H9 (cell line): ENCODE measurements at regions not wholly inside any gene's neighbourhood (a gene's known extent, or its start where the extent isn't known, plus 50 kb on each side); places are given as distances from the start of the nearest gene placed in this dataset.

ENCODE experiments used
- DNase-seq: peaks from one replicate; pipeline ENCODE4 v3.0.0-alpha.2; 2017
- H2AFZ ChIP-seq: one replicate; pipeline ENCODE4 v1.6.1; 2013; ENCODE audit warnings: mild to moderate bottlenecking, low read length, control low read depth, moderate library complexity
- H2AK5ac ChIP-seq: 2 replicates; pipeline ENCODE4 v1.6.1; 2013; ENCODE audit warnings: low read length, control low read depth, mixed read lengths; ENCODE audit not compliant: insufficient read length
- H2BK120ac ChIP-seq: one replicate; pipeline ENCODE4 v1.6.1; 2013; ENCODE audit warnings: low read depth, mild to moderate bottlenecking, low read length, control low read depth, inconsistent platforms; ENCODE audit not compliant: poor library complexity, severe bottlenecking
- H2BK12ac ChIP-seq: 2 replicates; pipeline ENCODE4 v1.6.1; 2013; ENCODE audit warnings: low read length, control low read depth, mixed read lengths, low read depth; ENCODE audit not compliant: insufficient read length
- H2BK15ac ChIP-seq: 2 replicates; pipeline ENCODE4 v1.6.1; 2013; ENCODE audit warnings: low read depth, low read length, control low read depth
- H2BK20ac ChIP-seq: one replicate; pipeline ENCODE4 v1.6.1; 2013; ENCODE audit warnings: low read depth, mild to moderate bottlenecking, low read length, control low read depth, inconsistent platforms; ENCODE audit not compliant: poor library complexity, severe bottlenecking
- H2BK5ac ChIP-seq: 2 replicates; pipeline ENCODE4 v1.6.1; 2013; ENCODE audit warnings: low read length, control low read depth, mixed read lengths; ENCODE audit not compliant: insufficient read length
- H3K14ac ChIP-seq: 2 replicates; pipeline ENCODE4 v1.6.1; 2013; ENCODE audit warnings: low read length, control low read depth; ENCODE audit not compliant: insufficient read depth
- H3K18ac ChIP-seq: 2 replicates; pipeline ENCODE4 v1.6.1; 2013; ENCODE audit warnings: low read depth, mild to moderate bottlenecking, mixed read lengths, low read length, control low read depth; ENCODE audit not compliant: insufficient read length
- H3K23ac ChIP-seq: 2 replicates; pipeline ENCODE4 v1.6.1; 2013; ENCODE audit warnings: low read length, control low read depth, mixed read lengths, low read depth; ENCODE audit not compliant: insufficient read length
- H3K23me2 ChIP-seq: 2 replicates; pipeline ENCODE4 v1.6.1; 2013; ENCODE audit warnings: low read depth, mild to moderate bottlenecking, mixed read lengths, low read length, control low read depth; ENCODE audit not compliant: insufficient read length, poor library complexity, severe bottlenecking
- H3K27ac ChIP-seq: 2 replicates; pipeline ENCODE4 v1.5.1; 2013; ENCODE audit warnings: low read length, control low read depth, mixed read lengths, low read depth; ENCODE audit not compliant: insufficient read length
- H3K27me3 ChIP-seq: 2 replicates; pipeline ENCODE4 v1.6.1; 2013; ENCODE audit warnings: low read length, control low read depth, inconsistent platforms; ENCODE audit not compliant: insufficient read depth
- H3K4ac ChIP-seq: 2 replicates; pipeline ENCODE4 v1.6.1; 2013; ENCODE audit warnings: low read depth, mild to moderate bottlenecking, control low read depth, inconsistent platforms, low read length, moderate library complexity
- H3K4me1 ChIP-seq: 2 replicates; pipeline ENCODE4 v1.6.1; 2013; ENCODE audit warnings: low read length, control low read depth, inconsistent platforms; ENCODE audit not compliant: insufficient read depth
- H3K4me2 ChIP-seq: 2 replicates; pipeline ENCODE4 v1.6.1; 2013; ENCODE audit warnings: low read length, control low read depth, mixed read lengths; ENCODE audit not compliant: insufficient read length, insufficient read depth
- H3K56ac ChIP-seq: 2 replicates; pipeline ENCODE4 v1.6.1; 2013; ENCODE audit warnings: low read depth, mild to moderate bottlenecking, mixed read lengths, low read length, control low read depth; ENCODE audit not compliant: insufficient read length
- H3K79me1 ChIP-seq: 2 replicates; pipeline ENCODE4 v1.6.1; 2013; ENCODE audit warnings: low read depth, mild to moderate bottlenecking, moderate library complexity, low read length, control low read depth, inconsistent platforms; ENCODE audit not compliant: insufficient read depth, poor library complexity, severe bottlenecking
- H3K79me2 ChIP-seq: 2 replicates; pipeline ENCODE4 v1.6.1; 2013; ENCODE audit warnings: low read length, control low read depth, inconsistent platforms; ENCODE audit not compliant: insufficient read depth
- H3K9ac ChIP-seq: 2 replicates; pipeline ENCODE4 v1.6.1; 2013; ENCODE audit warnings: low read length, control low read depth, mixed read lengths; ENCODE audit not compliant: insufficient read length; ENCODE audit errors: extremely low read depth
- H3K9me3 ChIP-seq: one replicate; pipeline ENCODE4 v1.6.1; 2013; ENCODE audit warnings: low read depth, low read length, inconsistent platforms; ENCODE audit not compliant: control insufficient read depth
- H3T11ph ChIP-seq: one replicate; pipeline ENCODE4 v1.6.1; 2013; ENCODE audit warnings: mild to moderate bottlenecking, low read length, control low read depth, inconsistent platforms
- H4K20me1 ChIP-seq: one replicate; pipeline ENCODE4 v1.6.1; 2013; ENCODE audit not compliant: control insufficient read depth, insufficient read length, insufficient read depth
- H4K5ac ChIP-seq: 2 replicates; pipeline ENCODE4 v1.6.1; 2013; ENCODE audit warnings: low read depth, mild to moderate bottlenecking, mixed read lengths, low read length, control low read depth; ENCODE audit not compliant: insufficient read length
- H4K8ac ChIP-seq: replicated peaks from 2 replicates; pipeline ENCODE4 v1.6.1; 2013; ENCODE audit warnings: low read length, control low read depth, mixed read lengths, low read depth; ENCODE audit not compliant: insufficient read length
- H4K91ac ChIP-seq: 2 replicates; pipeline ENCODE4 v1.6.1; 2013; ENCODE audit warnings: low read depth, mild to moderate bottlenecking, moderate library complexity, mixed read lengths, low read length, control low read depth; ENCODE audit not compliant: insufficient read length
- H3K27ac Mint-ChIP-seq, 3 experiments: 2 replicates in 2 of 3; 3 replicates in 1 of 3; pipeline ENCODE4 v1.8.0; 2020 to 2021; ENCODE audit warnings: mixed read lengths in 3 of 3, mild to moderate bottlenecking in 1 of 3, moderate library complexity in 1 of 3
- H3K27me3 Mint-ChIP-seq: 2 replicates; pipeline ENCODE4 v1.8.0; 2021; ENCODE audit warnings: low read depth, mild to moderate bottlenecking, moderate library complexity, mixed read lengths
- H3K36me3 Mint-ChIP-seq, 3 experiments: 2 replicates in 2 of 3; 3 replicates in 1 of 3; pipeline ENCODE4 v1.8.0; 2020 to 2021; ENCODE audit warnings: low read depth in 3 of 3, mixed read lengths in 3 of 3; ENCODE audit not compliant: insufficient read depth in 1 of 3
- H3K4me1 Mint-ChIP-seq, 2 experiments: 2 replicates each; pipeline ENCODE4 v1.8.0; 2020; ENCODE audit warnings: mixed read lengths in 2 of 2
- H3K4me3 Mint-ChIP-seq, 2 experiments: 2 replicates in 1 of 2; 3 replicates in 1 of 2; pipeline ENCODE4 v1.8.0; 2020 to 2021; ENCODE audit warnings: mild to moderate bottlenecking in 2 of 2, mixed read lengths in 2 of 2, moderate library complexity in 1 of 2
- H3K9me3 Mint-ChIP-seq, 2 experiments: 2 replicates in 1 of 2; 3 replicates in 1 of 2; pipeline ENCODE4 v1.8.0; 2020; ENCODE audit warnings: mild to moderate bottlenecking in 2 of 2, mixed read lengths in 2 of 2, moderate library complexity in 1 of 2
- WGBS: extraction: QIAGEN DNeasy Blood & Tissue Kit; methylation state at CpG from one replicate; pipeline ENCODE4 v1.1.7; 2013; ENCODE audit warnings: missing lambda C conversion rate, low lambda C conversion rate, mixed read lengths; ENCODE audit not compliant: insufficient read length; ENCODE audit errors: extremely low coverage; 5-methylcytosine and 5-hydroxymethylcytosine counted together
- TF ChIP-seq, protein P1 (sequence below): fragments of 200-600 bp; sonication (generic); conservative IDR thresholded peaks from 3 replicates; pipeline ENCODE4 v1.8.0; 2021; ENCODE audit warnings: antibody characterized with exemption, mild to moderate bottlenecking

DNA sequence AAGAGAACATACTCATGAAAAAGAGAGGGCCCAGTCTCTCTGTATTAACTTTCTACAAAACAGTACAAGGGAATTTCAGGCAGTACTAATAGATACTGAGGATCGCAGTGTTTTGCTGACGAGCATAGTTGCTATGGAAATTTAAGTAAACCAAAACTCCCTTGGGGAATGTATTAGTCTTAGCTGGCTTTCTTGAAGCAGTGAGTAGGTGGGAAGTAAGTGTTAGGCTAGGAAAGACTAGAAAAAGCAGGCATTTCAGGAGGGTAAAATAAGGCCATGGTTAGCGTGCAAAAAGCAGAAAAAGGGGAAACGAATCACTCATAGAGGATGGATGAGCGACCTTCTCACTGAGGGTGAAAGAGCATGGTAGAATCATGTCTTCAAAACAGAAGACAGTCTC is 84.3 kb upstream of the ACTBL2 start:
- H3K23ac ChIP-seq, result no peak overlapping the region
- no peak overlapping the region for H4K91ac ChIP-seq
- H2AK5ac ChIP-seq, result no peak overlapping the region
- no peaks in the 10 kb centered on the region for H3K23me2 ChIP-seq
- no peaks in the 10 kb centered on the region for H3K9me3 ChIP-seq
- no peak overlapping the region for H3K18ac ChIP-seq
- no peak overlapping the region for H2BK20ac ChIP-seq
- H3K79me2 ChIP-seq, result no peaks in the 10 kb centered on the region
- no peak overlapping the region for H3K14ac ChIP-seq
- H2AFZ ChIP-seq, result no peak overlapping the region
- no peaks in the 10 kb centered on the region for H3K4me1 ChIP-seq
- no peaks in the 10 kb centered on the region for H3K27me3 ChIP-seq
- H3K27ac Mint-ChIP-seq, result no peak overlapping the region
- H3K36me3 Mint-ChIP-seq, result no peaks in the 10 kb centered on the region
- H3T11ph ChIP-seq, result no peak overlapping the region
- H3K79me1 ChIP-seq, result no peaks in the 10 kb centered on the region
- no peak overlapping the region for H3K4me2 ChIP-seq
- no peaks in the 10 kb centered on the region for H3K9me3 Mint-ChIP-seq
- H2BK12ac ChIP-seq, result no peak overlapping the region
- no peaks in the 10 kb centered on the region for H4K20me1 ChIP-seq
- H3K56ac ChIP-seq, result no peak overlapping the region
- no peak overlapping the region for H4K5ac ChIP-seq
- WGBS, result no CpG with 5 or more reads among the region's 5 CpGs
- H3K9ac ChIP-seq, result no peak overlapping the region
- no peak overlapping the region for H4K8ac ChIP-seq
- no peaks in the 10 kb centered on the region for H3K4me1 Mint-ChIP-seq
- H3K4ac ChIP-seq, result no peak overlapping the region
- DNase-seq, result no peak
- H3K27me3 Mint-ChIP-seq, result no peaks in the 10 kb centered on the region; the same call in 1 of the 2 replicates
- H2BK15ac ChIP-seq, result no peak overlapping the region
- no peak overlapping the region for H3K27ac ChIP-seq
- TF ChIP-seq, protein P1, sequence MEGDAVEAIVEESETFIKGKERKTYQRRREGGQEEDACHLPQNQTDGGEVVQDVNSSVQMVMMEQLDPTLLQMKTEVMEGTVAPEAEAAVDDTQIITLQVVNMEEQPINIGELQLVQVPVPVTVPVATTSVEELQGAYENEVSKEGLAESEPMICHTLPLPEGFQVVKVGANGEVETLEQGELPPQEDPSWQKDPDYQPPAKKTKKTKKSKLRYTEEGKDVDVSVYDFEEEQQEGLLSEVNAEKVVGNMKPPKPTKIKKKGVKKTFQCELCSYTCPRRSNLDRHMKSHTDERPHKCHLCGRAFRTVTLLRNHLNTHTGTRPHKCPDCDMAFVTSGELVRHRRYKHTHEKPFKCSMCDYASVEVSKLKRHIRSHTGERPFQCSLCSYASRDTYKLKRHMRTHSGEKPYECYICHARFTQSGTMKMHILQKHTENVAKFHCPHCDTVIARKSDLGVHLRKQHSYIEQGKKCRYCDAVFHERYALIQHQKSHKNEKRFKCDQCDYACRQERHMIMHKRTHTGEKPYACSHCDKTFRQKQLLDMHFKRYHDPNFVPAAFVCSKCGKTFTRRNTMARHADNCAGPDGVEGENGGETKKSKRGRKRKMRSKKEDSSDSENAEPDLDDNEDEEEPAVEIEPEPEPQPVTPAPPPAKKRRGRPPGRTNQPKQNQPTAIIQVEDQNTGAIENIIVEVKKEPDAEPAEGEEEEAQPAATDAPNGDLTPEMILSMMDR, result no peak
- no peak overlapping the region for H3K4me3 Mint-ChIP-seq
- H2BK120ac ChIP-seq, result no peak overlapping the region
- H2BK5ac ChIP-seq, result no peak overlapping the region
